ENCODE measurements at regions not wholly inside any gene's neighbourhood (a gene's known extent, or its start where the extent isn't known, plus 50 kb on each side); places are given as distances from the start of the nearest gene placed in this dataset.

DNA sequence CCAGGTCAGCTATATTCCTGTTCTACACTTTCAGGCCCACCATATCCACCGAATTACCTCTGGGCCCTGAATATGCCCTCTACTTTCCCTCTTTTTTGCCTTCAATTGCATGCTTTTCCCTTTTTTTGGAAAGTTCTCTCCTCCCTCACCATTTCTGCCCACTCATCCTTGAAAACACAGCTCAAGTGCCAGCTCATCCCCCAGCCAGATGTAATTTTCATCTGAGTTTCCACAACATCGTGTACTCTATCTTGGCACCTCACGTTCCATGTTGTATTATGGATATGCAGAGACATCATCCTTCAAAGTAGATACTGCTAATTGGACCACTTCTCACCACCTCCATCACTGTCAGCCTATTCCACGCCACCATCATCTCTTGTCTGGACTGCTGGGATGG is 129.8 kb upstream of the HSD17B12 start:
- TF ChIP-seq, protein P1, sequence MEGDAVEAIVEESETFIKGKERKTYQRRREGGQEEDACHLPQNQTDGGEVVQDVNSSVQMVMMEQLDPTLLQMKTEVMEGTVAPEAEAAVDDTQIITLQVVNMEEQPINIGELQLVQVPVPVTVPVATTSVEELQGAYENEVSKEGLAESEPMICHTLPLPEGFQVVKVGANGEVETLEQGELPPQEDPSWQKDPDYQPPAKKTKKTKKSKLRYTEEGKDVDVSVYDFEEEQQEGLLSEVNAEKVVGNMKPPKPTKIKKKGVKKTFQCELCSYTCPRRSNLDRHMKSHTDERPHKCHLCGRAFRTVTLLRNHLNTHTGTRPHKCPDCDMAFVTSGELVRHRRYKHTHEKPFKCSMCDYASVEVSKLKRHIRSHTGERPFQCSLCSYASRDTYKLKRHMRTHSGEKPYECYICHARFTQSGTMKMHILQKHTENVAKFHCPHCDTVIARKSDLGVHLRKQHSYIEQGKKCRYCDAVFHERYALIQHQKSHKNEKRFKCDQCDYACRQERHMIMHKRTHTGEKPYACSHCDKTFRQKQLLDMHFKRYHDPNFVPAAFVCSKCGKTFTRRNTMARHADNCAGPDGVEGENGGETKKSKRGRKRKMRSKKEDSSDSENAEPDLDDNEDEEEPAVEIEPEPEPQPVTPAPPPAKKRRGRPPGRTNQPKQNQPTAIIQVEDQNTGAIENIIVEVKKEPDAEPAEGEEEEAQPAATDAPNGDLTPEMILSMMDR (IDR thresholded peaks at IDR 0.05) = no peak
- TF ChIP-seq POLR2AphosphoS5 (IDR thresholded peaks at IDR 0.05) = no peak
- no peak for TF ChIP-seq POLR2A (IDR thresholded peaks at IDR 0.05)
- TF ChIP-seq EP300 (IDR thresholded peaks at IDR 0.05) = no peak

Measured in sigmoid colon (tissue), 4 donors.